ENCODE measurements at regions not wholly inside any gene's neighbourhood (a gene's known extent, or its start where the extent isn't known, plus 50 kb on each side); places are given as distances from the start of the nearest gene placed in this dataset.
"Not testable (repeated sequence)": the region's sequence is repeated elsewhere in the genome, so short reads cannot be mapped to it uniquely, and the experiment has no call there.

DNA sequence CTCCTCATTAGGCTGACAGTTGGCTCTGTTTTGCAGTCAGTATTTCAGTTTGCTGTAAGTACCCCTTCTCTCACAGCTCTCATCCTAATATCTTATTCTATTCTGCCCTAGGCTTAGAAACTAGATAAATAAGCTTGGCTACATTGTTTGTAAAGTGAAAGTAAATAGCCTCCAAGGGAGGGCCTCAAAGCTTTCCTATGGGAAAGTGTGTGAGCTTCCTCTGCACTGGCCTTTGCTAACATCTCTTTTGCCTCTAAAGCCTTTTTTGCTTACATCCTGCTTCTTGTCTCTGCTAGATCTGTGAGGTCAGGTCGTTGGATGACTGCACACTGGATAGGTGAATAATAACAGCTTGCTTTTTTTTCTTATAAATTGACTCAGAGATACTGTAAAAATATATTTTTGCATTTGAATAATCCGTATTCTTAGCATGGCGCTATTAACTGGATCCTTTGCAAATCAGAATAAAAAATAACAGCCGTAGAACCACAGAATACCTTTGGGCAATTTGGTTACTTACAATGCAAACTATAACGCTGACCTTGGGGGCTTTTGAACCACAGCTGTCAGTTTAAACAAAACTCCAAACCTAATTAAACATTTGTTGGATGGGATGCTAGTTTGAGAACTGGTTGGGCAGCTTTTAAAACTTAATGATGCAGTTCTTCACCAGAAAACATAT lies 55.1 kb downstream of the TTC6 start:
- Mint-ChIP-seq H3K4me1 (no peaks in the 10 kb centered on the region), H3K36me3 (no peaks in the 10 kb centered on the region), H3K27me3 (no peaks in the 10 kb centered on the region), H3K4me3 (no peak overlapping the region), H3K9me3 (peaks cover 7% of the 10 kb centered on the region), H3K27ac (no peak overlapping the region)
- no peak for ATAC-seq (ENCODE audit: low read depth)
- no peak for DNase-seq (ENCODE audit: low spot score in 2 of 2)

DNA sequence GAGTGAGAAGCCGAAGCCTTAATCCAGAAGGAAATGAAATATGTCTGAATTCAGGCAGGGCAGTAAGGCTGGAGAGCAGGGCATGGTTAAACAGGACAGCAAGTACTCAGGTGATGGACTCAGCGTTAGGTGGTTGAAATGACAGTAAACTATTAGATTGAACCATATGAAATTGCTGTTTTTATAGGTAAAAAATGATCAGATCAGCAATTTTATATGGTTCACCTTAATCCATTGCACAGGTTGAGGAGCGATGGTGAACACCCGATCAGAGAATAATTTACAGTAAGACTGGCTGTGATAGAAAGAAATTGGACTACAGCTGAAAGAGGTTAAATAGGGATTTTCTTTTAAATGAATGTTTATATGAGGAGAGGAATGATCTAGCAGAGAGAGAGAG lies 56.6 kb downstream of the TTC6 start:
- Mint-ChIP-seq H3K27me3 (no peaks in the 10 kb centered on the region), H3K27ac (no peak overlapping the region), H3K9me3 (peaks cover 9% of the 10 kb centered on the region), H3K4me1 (no peaks in the 10 kb centered on the region), H3K36me3 (no peaks in the 10 kb centered on the region), H3K4me3 (no peak overlapping the region)
- DNase-seq (ENCODE audit: low spot score in 2 of 2) (no peak), ATAC-seq (ENCODE audit: low read depth) (no peak)

DNA sequence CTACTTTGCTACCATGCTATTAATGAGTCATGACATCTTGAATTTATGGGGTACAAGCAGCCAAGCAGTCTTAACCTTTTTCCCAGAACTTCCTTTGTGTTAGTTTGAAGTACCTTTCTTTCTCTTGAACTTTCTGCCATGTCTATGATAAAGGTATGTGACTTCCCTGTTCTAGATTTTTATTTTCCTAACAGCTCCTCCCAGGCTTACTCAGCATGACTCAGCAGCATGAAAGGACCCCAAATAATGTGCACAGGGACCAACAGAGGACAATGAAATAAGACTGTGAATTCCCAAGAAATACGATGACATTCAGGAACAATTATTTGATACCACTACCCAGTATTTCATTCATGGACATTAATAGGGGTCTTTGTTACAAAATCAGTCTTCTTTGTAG lies 60.0 kb downstream of the TTC6 start:
- peaks cover 14% of the 10 kb centered on the region for H3K9me3 Mint-ChIP-seq
- no peaks in the 10 kb centered on the region for H3K27me3 Mint-ChIP-seq
- ATAC-seq (ENCODE audit: low read depth), result no peak
- no peak overlapping the region for H3K27ac Mint-ChIP-seq
- no peak for DNase-seq (ENCODE audit: low spot score in 2 of 2)
- H3K4me3 Mint-ChIP-seq, result no peak overlapping the region
- H3K36me3 Mint-ChIP-seq, result no peaks in the 10 kb centered on the region
- H3K4me1 Mint-ChIP-seq, result no peaks in the 10 kb centered on the region

DNA sequence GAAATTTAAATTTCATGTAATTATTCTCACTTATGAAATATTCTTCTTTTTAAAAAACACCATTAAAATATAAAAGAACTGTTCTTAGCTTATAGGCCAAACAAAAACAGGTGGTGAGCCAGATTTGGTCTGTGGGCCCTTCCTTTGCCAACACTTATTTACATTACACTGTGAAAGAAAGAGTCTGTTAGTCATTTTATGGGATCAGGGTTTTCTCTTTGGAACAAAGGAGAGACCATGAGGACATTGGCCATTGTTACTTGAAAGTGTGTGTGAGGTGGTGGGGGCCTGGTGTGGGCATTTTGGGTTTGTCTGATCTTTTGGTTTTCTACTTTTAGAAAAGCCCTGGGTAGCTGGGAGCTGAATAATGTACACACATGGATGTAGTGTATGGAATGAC lies 62.7 kb downstream of the TTC6 start:
- H3K36me3 Mint-ChIP-seq, result no peaks in the 10 kb centered on the region
- no peak overlapping the region for H3K27ac Mint-ChIP-seq
- H3K27me3 Mint-ChIP-seq, result no peaks in the 10 kb centered on the region
- no peaks in the 10 kb centered on the region for H3K4me1 Mint-ChIP-seq
- no peak for ATAC-seq (ENCODE audit: low read depth)
- peaks cover 21% of the 10 kb centered on the region for H3K9me3 Mint-ChIP-seq
- DNase-seq (ENCODE audit: low spot score in 2 of 2), result no peak
- H3K4me3 Mint-ChIP-seq, result no peak overlapping the region

DNA sequence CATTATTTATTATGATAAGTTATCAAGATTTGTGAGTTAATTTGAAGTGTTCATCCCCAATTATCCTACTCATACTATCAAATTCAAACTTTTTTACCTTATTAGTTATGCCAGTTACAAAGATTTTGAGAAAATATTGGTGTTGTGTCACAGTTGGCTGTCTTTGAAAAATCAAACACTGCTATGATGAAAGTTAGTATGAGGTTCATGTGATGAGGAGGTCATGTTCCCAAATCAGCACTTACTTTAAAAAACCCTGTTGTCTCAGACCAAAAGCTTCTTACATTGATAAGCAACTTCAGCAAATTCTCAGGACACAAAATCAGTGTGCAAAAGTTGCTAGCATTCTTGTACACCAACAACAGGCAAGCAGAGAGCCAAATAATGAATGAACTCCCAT lies 68.1 kb downstream of the TTC6 start:
- Mint-ChIP-seq H3K9me3 (peaks cover 12% of the 10 kb centered on the region), H3K36me3 (no peaks in the 10 kb centered on the region), H3K27me3 (no peaks in the 10 kb centered on the region), H3K4me1 (no peaks in the 10 kb centered on the region), H3K27ac (no peak overlapping the region), H3K4me3 (no peak overlapping the region)
- no peak for ATAC-seq (ENCODE audit: low read depth)
- no peak for DNase-seq (ENCODE audit: low spot score in 2 of 2)

DNA sequence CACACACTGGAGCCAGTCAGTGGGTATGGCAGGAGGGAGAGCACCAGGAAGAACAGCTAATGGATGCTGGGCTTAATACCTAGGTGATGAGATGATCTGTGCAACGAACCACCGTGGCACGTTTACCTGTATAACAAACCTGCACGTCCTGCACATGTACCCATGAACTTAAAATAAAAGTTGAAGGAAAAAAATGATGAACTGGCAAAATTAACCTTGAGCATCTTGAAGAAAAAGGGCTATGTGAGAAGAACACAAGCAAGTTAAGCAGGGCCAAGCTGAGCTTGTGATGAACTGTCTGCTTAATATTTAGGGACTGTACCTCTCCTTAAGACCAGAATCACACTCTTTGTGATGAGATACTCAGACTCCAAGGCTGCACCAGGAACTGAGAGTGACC lies 70.0 kb downstream of the TTC6 start:
- no peaks in the 10 kb centered on the region for H3K36me3 Mint-ChIP-seq
- no peak for ATAC-seq (ENCODE audit: low read depth)
- no peak for DNase-seq (ENCODE audit: low spot score in 2 of 2)
- H3K4me3 Mint-ChIP-seq, result no peak overlapping the region
- H3K9me3 Mint-ChIP-seq, result peaks cover 15% of the 10 kb centered on the region
- no peaks in the 10 kb centered on the region for H3K27me3 Mint-ChIP-seq
- no peaks in the 10 kb centered on the region for H3K4me1 Mint-ChIP-seq
- H3K27ac Mint-ChIP-seq, result no peak overlapping the region

DNA sequence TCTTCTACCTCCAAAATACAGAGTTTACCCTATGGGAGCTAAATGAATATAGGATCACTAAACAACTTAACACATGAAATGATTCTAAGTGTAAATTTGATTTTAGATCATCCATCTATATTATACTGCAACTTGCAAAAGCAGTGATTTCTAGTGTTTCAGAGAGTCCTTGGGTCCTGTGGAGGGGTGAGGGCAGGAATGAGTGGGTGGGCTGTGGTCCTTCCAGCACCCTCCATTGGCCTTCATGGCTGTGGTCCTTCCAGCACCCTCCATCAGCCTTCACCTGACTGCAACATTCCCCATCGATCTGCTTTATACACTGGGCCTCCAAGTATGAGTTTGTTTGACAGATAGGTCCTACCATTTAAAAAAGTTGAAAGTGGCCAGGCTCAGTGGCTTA lies 70.5 kb downstream of the TTC6 start:
- Mint-ChIP-seq H3K4me3 (no peak overlapping the region), H3K27me3 (no peaks in the 10 kb centered on the region), H3K36me3 (no peaks in the 10 kb centered on the region), H3K27ac (no peak overlapping the region), H3K4me1 (no peaks in the 10 kb centered on the region), H3K9me3 (peaks cover 14% of the 10 kb centered on the region)
- DNase-seq (ENCODE audit: low spot score in 2 of 2) (no peak), ATAC-seq (ENCODE audit: low read depth) (no peak)

DNA sequence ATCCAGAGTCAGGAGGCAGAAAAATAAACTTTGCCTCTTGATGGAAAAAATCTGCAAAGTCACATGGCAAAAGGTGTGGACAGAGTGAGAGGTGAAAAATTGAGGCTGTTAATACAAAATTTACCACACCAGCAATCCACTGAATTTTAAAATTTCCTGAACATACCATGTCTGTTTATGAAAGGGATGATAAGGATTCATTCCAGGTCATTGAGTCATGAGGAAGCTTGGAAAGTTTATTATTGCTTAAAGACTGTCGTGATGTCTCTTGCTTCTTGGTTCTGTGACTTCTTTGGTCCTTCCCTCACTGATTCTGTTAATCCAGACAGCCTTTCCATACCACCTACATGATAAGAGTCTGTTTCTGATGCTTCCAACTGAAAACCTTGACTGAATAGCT lies 73.2 kb downstream of the TTC6 start:
- Mint-ChIP-seq H3K4me3 (no peak overlapping the region), H3K27ac (no peak overlapping the region), H3K27me3 (no peaks in the 10 kb centered on the region), H3K36me3 (no peaks in the 10 kb centered on the region), H3K4me1 (no peaks in the 10 kb centered on the region), H3K9me3 (peaks cover 6% of the 10 kb centered on the region)
- ATAC-seq (ENCODE audit: low read depth) (no peak), DNase-seq (ENCODE audit: low spot score in 2 of 2) (no peak)

DNA sequence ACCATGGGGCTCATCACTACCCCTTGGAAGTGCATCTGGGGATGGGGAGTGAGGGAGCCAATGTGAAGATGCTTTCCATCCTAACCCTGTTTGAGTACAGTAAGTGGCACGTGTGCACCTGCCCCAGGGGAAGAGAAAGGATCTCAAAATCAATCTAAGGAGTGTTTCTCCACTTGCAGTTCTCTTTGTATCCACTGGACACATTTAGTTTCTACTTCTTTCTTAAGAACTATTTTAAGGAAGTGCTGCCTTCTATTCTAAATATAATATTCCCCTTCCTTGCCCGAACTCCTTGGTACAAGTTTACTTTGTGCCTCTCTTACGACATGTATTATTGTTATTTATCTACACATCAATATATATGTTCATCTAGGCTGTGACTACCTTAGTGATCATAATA lies 73.8 kb downstream of the TTC6 start:
- H3K4me3 Mint-ChIP-seq, result no peak overlapping the region
- H3K27ac Mint-ChIP-seq, result no peak overlapping the region
- H3K9me3 Mint-ChIP-seq, result peaks cover 5% of the 10 kb centered on the region

DNA sequence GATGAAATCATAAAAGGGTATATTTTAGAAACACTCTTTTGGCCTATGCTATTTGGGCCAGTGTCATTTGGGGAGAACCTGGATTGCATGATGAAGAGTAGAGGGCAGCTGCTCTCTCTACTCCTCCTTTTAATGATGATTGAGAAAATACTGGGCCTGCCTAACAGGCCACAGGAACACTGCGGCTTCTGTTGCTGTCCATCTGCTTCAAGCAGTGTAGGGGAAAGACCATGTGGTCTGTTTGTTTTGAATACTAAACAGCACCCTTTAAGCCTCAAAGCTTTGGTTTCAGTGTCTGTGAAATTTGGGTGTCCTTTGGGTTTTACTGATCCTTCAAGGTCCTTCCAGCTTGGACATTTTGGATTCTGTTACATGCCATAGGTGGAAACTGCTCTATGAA lies 78.0 kb downstream of the TTC6 start:
- H3K9me3 Mint-ChIP-seq, result peaks cover 6% of the 10 kb centered on the region
- H3K27ac Mint-ChIP-seq, result no peak overlapping the region
- no peak for ATAC-seq (ENCODE audit: low read depth)

More for the DNA sequence above, 73.8 kb downstream of the TTC6 start:
- Mint-ChIP-seq H3K4me1 (no peaks in the 10 kb centered on the region), H3K27me3 (no peaks in the 10 kb centered on the region), H3K36me3 (no peaks in the 10 kb centered on the region)
- DNase-seq (ENCODE audit: low spot score in 2 of 2) (no peak), ATAC-seq (ENCODE audit: low read depth) (no peak)

DNA sequence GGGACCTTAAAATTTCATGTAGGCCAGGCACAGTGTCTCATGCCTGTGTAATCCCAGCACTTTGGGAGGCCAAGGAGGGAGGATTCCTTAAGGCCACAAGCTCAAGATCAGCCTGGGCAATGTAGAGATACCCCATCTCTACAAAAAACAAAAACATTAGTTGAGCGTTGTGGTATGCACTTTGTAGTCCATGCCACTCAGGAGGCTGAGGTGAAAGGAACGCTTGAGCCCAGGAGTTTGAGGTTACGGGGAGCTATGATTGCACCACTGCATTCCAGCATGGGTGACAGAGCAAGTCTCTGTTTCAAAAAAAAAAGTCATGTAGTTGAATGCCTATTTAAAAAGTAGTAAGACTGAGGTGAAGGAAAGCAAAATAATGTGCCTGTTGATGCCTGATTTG lies 83.5 kb downstream of the TTC6 start:
- H3K36me3 Mint-ChIP-seq, result no peaks in the 10 kb centered on the region
- H3K4me1 Mint-ChIP-seq, result no peaks in the 10 kb centered on the region
- no peak overlapping the region for H3K27ac Mint-ChIP-seq
- DNase-seq (ENCODE audit: low spot score in 2 of 2) (no peak), ATAC-seq (ENCODE audit: low read depth) (no peak)
- H3K27me3 Mint-ChIP-seq, result no peaks in the 10 kb centered on the region
- no peak overlapping the region for H3K4me3 Mint-ChIP-seq
- peaks cover 5% of the 10 kb centered on the region for H3K9me3 Mint-ChIP-seq

More for the DNA sequence above, 78.0 kb downstream of the TTC6 start:
- no peaks in the 10 kb centered on the region for H3K27me3 Mint-ChIP-seq
- H3K4me1 Mint-ChIP-seq, result no peaks in the 10 kb centered on the region
- no peak for DNase-seq (ENCODE audit: low spot score in 2 of 2)
- no peak overlapping the region for H3K4me3 Mint-ChIP-seq
- H3K36me3 Mint-ChIP-seq, result no peaks in the 10 kb centered on the region

DNA sequence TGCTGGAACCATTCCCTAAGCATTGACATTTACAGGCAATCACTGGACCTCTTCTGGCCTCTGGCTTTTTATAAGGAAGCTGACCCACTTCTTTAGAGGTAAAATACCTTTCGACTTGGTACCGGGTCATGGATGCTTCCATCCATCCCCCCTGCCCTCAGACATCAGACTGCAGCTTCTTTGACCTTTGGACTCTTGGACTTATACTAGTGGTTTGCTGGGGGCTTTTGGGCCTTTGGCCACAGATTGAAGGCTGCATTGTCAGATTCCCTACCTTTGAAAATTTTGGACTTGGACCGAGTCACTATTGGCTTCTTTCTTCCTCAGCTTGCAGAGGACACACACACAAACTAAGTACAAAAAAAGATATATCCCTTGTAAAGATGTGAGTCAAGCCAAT lies 86.1 kb downstream of the TTC6 start:
- Mint-ChIP-seq H3K27me3 (no peaks in the 10 kb centered on the region), H3K9me3 (peaks cover 6% of the 10 kb centered on the region), H3K4me1 (no peaks in the 10 kb centered on the region), H3K27ac (no peak overlapping the region), H3K36me3 (no peaks in the 10 kb centered on the region), H3K4me3 (no peak overlapping the region)
- DNase-seq (ENCODE audit: low spot score in 2 of 2) (no peak), ATAC-seq (ENCODE audit: low read depth) (no peak)

DNA sequence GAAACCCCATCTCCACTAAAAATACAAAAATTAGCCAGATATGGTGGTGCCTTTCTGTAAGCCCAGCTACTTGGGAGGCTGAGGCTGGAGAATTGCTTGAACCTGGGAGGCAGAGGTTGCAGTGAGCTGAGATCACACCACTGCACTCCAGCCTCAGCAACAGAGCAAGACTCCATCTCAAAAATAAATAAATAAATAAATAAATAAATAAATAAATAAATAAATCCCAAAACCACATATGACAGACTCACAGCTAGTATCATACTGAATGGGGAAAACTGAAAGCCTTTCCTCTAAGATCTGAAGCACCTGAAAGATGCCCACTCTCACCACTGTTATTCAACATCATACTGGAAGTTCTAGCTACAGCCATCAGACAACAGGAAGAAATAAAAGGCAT lies 97.3 kb downstream of the TTC6 start:
- not testable (repeated sequence) for H3K4me1 Mint-ChIP-seq

DNA sequence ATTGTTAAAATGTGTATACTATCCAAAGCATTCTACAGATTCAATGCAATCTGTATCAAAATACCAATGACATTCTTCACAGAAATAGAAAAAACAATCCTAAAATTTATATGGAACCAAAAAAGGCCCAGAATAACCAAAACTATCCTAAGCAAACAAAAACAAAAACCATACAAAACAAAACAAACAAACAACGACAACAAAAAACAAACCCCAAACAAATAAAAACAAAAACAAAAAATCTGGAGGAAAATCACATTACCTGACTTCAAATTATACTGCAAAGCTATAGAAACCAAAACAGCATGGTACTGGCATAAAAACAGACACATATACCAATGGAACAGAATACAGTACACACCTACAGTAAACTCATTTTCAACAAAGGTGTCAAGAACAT lies 98.0 kb downstream of the TTC6 start:
- H3K27ac Mint-ChIP-seq; H3K4me3 Mint-ChIP-seq; H3K4me1 Mint-ChIP-seq; ATAC-seq (ENCODE audit: low read depth); DNase-seq (ENCODE audit: low spot score in 2 of 2); H3K27me3 Mint-ChIP-seq; H3K36me3 Mint-ChIP-seq: not testable (repeated sequence)
- peaks cover 15% of the 10 kb centered on the region for H3K9me3 Mint-ChIP-seq

More for the DNA sequence above, 97.3 kb downstream of the TTC6 start:
- not testable (repeated sequence) for H3K4me3 Mint-ChIP-seq; ATAC-seq (ENCODE audit: low read depth); H3K36me3 Mint-ChIP-seq; DNase-seq (ENCODE audit: low spot score in 2 of 2); H3K27me3 Mint-ChIP-seq; H3K27ac Mint-ChIP-seq
- H3K9me3 Mint-ChIP-seq, result peaks cover 17% of the 10 kb centered on the region

DNA sequence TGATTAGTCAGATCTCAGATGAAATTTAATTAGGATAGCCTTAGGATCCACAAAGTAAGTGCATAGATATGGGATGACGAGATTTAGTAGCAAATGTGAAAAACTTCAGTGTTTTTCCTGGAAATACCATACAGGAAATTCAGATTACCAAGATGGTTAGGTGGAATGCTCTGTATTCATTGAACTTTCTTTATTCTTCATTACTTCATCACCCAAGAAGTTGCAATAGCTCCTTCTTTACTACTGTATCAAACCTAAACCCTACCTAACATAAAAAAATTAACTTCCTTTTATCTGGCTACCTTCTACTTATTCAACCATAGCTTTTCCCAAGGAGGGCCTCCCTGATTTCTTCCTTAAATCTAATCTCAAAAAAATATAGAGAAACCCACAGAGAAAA lies 100.4 kb downstream of the TTC6 start:
- Mint-ChIP-seq H3K27me3 (no peaks in the 10 kb centered on the region), H3K4me3 (no peak overlapping the region), H3K36me3 (no peaks in the 10 kb centered on the region), H3K9me3 (peaks cover 15% of the 10 kb centered on the region), H3K4me1 (no peaks in the 10 kb centered on the region), H3K27ac (no peak overlapping the region)
- DNase-seq (ENCODE audit: low spot score in 2 of 2), result no peak
- no peak for ATAC-seq (ENCODE audit: low read depth)
